Breast epithelium (tissue), 3 donors: ENCODE measurements at regions not wholly inside any gene's neighbourhood (a gene's known extent, or its start where the extent isn't known, plus 50 kb on each side); places are given as distances from the start of the nearest gene placed in this dataset.

Experiments
- CTCF ChIP-seq, 3 donors: fragments of 450-650 bp; IDR thresholded peaks; one replicate each; pipeline ENCODE4 v1.5.1; 2016 to 2017; ENCODE audit warnings: antibody characterized with exemption in 3 of 3, mild to moderate bottlenecking in 3 of 3, moderate library complexity in 3 of 3
- POLR2A ChIP-seq: fragments of 450-650 bp; IDR thresholded peaks from one replicate; pipeline ENCODE4 v1.6.1; 2016; ENCODE audit warnings: antibody characterized with exemption, mild to moderate bottlenecking, moderate library complexity

- TF ChIP-seq POLR2A (no peak), CTCF (IDR thresholded peaks at IDR 0.05) (no peak)
These were observed 60.0 kb upstream of the PICALM start for GRCh38 chr11:86128914-86129313.
